ENCODE measurements at regions not wholly inside any gene's neighbourhood (a gene's known extent, or its start where the extent isn't known, plus 50 kb on each side); places are given as distances from the start of the nearest gene placed in this dataset.

GRCh38 chr4:35164063-35164462, 1080.3 kb downstream of the ARAP2 start:
- no peak for DNase-seq (ENCODE audit: low read depth)
- TF ChIP-seq, protein P1, sequence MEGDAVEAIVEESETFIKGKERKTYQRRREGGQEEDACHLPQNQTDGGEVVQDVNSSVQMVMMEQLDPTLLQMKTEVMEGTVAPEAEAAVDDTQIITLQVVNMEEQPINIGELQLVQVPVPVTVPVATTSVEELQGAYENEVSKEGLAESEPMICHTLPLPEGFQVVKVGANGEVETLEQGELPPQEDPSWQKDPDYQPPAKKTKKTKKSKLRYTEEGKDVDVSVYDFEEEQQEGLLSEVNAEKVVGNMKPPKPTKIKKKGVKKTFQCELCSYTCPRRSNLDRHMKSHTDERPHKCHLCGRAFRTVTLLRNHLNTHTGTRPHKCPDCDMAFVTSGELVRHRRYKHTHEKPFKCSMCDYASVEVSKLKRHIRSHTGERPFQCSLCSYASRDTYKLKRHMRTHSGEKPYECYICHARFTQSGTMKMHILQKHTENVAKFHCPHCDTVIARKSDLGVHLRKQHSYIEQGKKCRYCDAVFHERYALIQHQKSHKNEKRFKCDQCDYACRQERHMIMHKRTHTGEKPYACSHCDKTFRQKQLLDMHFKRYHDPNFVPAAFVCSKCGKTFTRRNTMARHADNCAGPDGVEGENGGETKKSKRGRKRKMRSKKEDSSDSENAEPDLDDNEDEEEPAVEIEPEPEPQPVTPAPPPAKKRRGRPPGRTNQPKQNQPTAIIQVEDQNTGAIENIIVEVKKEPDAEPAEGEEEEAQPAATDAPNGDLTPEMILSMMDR (IDR thresholded peaks at IDR 0.05; ENCODE audit: control insufficient read depth, extremely low read depth, insufficient read depth) = no peak
- H3K4me3 ChIP-seq (ENCODE audit: low read depth, low read length) = no peak overlapping the region

- DNase-seq (ENCODE audit: low read depth) = no peak
- H3K4me3 ChIP-seq (ENCODE audit: low read depth, low read length) = no peak overlapping the region
- TF ChIP-seq, protein P1 (IDR thresholded peaks at IDR 0.05; ENCODE audit: control insufficient read depth, extremely low read depth, insufficient read depth) = no peak
Measured at GRCh38 chr4:35166466-35166865, 1077.8 kb downstream of the ARAP2 start.

- TF ChIP-seq, protein P1 (IDR thresholded peaks at IDR 0.05; ENCODE audit: control insufficient read depth, extremely low read depth, insufficient read depth) = no peak
- H3K4me3 ChIP-seq (ENCODE audit: low read depth, low read length) = no peak overlapping the region
- DNase-seq (ENCODE audit: low read depth) = no peak
Measured at GRCh38 chr4:35167385-35167784, 1076.9 kb downstream of the ARAP2 start.

GRCh38 chr4:35175487-35175886, 1068.8 kb downstream of the ARAP2 start:
- TF ChIP-seq, protein P1 (IDR thresholded peaks at IDR 0.05; ENCODE audit: control insufficient read depth, extremely low read depth, insufficient read depth) = no peak
- DNase-seq (ENCODE audit: low read depth) = no peak
- no peak overlapping the region for H3K4me3 ChIP-seq (ENCODE audit: low read depth, low read length)

- DNase-seq (ENCODE audit: low read depth) = no peak
- TF ChIP-seq, protein P1 (IDR thresholded peaks at IDR 0.05; ENCODE audit: control insufficient read depth, extremely low read depth, insufficient read depth) = no peak
- no peak overlapping the region for H3K4me3 ChIP-seq (ENCODE audit: low read depth, low read length)
Measured at GRCh38 chr4:35175894-35176293, 1068.4 kb downstream of the ARAP2 start.

DNA sequence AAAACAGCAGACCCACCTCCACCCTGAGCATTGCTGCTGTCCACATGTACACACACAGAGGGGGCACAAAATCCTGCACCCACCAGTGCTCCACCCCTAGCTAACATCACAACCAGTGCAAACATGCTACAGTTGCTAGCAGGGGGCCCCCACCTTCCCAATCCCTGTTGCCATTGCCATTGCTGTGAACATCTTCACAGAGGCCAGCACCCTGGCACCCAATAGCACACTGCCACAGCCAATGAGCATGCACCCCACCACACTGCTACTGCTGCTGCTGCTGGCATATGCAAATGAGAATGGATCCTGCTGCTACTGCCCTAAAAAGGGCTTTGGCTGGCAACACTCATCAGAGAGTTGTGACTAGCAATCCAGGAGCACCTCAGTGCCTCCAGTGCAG, 1061.9 kb downstream of the ARAP2 start:
- H3K4me3 ChIP-seq (ENCODE audit: low read depth, low read length) = no peak overlapping the region

More for the DNA sequence above, 1061.9 kb downstream of the ARAP2 start:
- TF ChIP-seq, protein P1 (IDR thresholded peaks at IDR 0.05; ENCODE audit: control insufficient read depth, extremely low read depth, insufficient read depth) = no peak
- no peak for DNase-seq (ENCODE audit: low read depth)

Measured in LNCaP clone FGC (cell line).